HEK293T (cell line): ENCODE measurements at regions not wholly inside any gene's neighbourhood (a gene's known extent, or its start where the extent isn't known, plus 50 kb on each side); places are given as distances from the start of the nearest gene placed in this dataset.

Source experiments
- BHLHE40 ChIP-seq: fragments of 450-650 bp; IDR thresholded peaks from 2 replicates; pipeline ENCODE4 v1.6.1; 2016; ENCODE audit warnings: mild to moderate bottlenecking, moderate library complexity, borderline replicate concordance
- ELF4 ChIP-seq: fragments of 450-650 bp; IDR thresholded peaks from 2 replicates; pipeline ENCODE4 v1.6.1; 2017; ENCODE audit warnings: antibody characterized with exemption
- FOXK2 ChIP-seq: fragments of 450-650 bp; IDR thresholded peaks from 2 replicates; pipeline ENCODE4 v1.6.1; 2016; ENCODE audit warnings: mild to moderate bottlenecking
- HDGF ChIP-seq: fragments of 450-650 bp; IDR thresholded peaks from 2 replicates; pipeline ENCODE4 v1.6.1; 2017; ENCODE audit warnings: antibody characterized with exemption, borderline replicate concordance
- LEF1 ChIP-seq: fragments of 450-650 bp; IDR thresholded peaks from 2 replicates; pipeline ENCODE4 v1.6.1; 2017; ENCODE audit warnings: mild to moderate bottlenecking, borderline replicate concordance
- SP1 ChIP-seq: fragments of 450-650 bp; IDR thresholded peaks from 2 replicates; pipeline ENCODE4 v1.6.1; 2017
- SUZ12 ChIP-seq: fragments of 450-650 bp; IDR thresholded peaks from 2 replicates; pipeline ENCODE4 v1.6.1; 2016; ENCODE audit warnings: mild to moderate bottlenecking
- TF ChIP-seq, protein P1 (sequence below): fragments of 450-650 bp; IDR thresholded peaks from 2 replicates; pipeline ENCODE4 v1.6.1; 2016

DNA sequence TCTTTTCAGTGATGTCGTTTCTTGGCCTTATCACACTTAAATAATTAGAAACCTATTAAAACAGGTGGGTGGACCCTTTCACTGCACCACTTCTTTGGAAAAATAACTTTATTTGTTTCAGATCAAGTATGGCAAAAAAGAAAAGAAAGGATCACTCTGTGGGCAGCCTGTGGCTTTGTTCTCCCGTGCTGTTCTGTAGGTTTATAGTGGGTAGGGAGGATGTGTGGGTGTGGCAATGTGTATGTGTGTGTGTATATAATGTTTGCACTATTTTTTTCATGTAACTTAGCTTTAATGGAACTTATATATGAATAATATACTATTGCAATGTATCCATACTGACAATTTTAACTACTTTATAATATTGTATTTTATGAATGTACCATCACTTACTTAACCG, 85.9 kb downstream of the ACTBL2 start:
- no peak for TF ChIP-seq SUZ12
- TF ChIP-seq ELF4, result no peak
- TF ChIP-seq BHLHE40, result no peak
- TF ChIP-seq FOXK2, result no peak
- TF ChIP-seq, protein P1, sequence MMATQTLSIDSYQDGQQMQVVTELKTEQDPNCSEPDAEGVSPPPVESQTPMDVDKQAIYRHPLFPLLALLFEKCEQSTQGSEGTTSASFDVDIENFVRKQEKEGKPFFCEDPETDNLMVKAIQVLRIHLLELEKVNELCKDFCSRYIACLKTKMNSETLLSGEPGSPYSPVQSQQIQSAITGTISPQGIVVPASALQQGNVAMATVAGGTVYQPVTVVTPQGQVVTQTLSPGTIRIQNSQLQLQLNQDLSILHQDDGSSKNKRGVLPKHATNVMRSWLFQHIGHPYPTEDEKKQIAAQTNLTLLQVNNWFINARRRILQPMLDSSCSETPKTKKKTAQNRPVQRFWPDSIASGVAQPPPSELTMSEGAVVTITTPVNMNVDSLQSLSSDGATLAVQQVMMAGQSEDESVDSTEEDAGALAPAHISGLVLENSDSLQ, result no peak
- TF ChIP-seq LEF1, result no peak
- no peak for TF ChIP-seq HDGF
- TF ChIP-seq SP1, result no peak
